CD14-positive monocyte (primary cell): ENCODE measurements at regions not wholly inside any gene's neighbourhood (a gene's known extent, or its start where the extent isn't known, plus 50 kb on each side); places are given as distances from the start of the nearest gene placed in this dataset.

Experiments used
- DNase-seq, 3 donors: peaks; one replicate each; pipeline ENCODE4 v3.0.0-alpha.2; 2011 to 2022
- H2AFZ ChIP-seq: 2 replicates; pipeline ENCODE4 v1.6.0; 2012; ENCODE audit warnings: mild to moderate bottlenecking, low read depth, low read length, inconsistent platforms; ENCODE audit not compliant: insufficient read depth, poor library complexity, severe bottlenecking
- H3K27ac ChIP-seq, 2 donors: 1 replicate in 1 of 2; 2 replicates in 1 of 2; pipeline ENCODE4 v1.5.1; 2012 to 2013; ENCODE audit warnings: low read length in 2 of 2, control low read depth in 1 of 2, inconsistent platforms in 1 of 2, low read depth in 1 of 2, mild to moderate bottlenecking in 1 of 2
- H3K27me3 ChIP-seq, 2 donors: one replicate each; pipeline versions ENCODE4 v1.6.0 to v1.6.1; 2011 to 2013; ENCODE audit warnings: low read length in 2 of 2; ENCODE audit not compliant: control insufficient read depth in 2 of 2, insufficient read depth in 2 of 2
- H3K36me3 ChIP-seq, 2 donors: replicated peaks in 1 of 2; 1 replicate in 1 of 2; 2 replicates in 1 of 2; pipeline versions ENCODE4 v1.5.1 to v1.6.1; 2012 to 2013; ENCODE audit warnings: low read length in 2 of 2, control low read depth in 1 of 2, inconsistent platforms in 1 of 2, mild to moderate bottlenecking in 1 of 2; ENCODE audit not compliant: insufficient read depth in 2 of 2, control insufficient read depth in 1 of 2
- H3K4me1 ChIP-seq, 2 donors: 1 replicate in 1 of 2; 2 replicates in 1 of 2; pipeline versions ENCODE4 v1.5.1 to v1.6.1; 2012 to 2013; ENCODE audit warnings: low read length in 2 of 2, control low read depth in 1 of 2, inconsistent platforms in 1 of 2, mild to moderate bottlenecking in 1 of 2, moderate library complexity in 1 of 2; ENCODE audit not compliant: insufficient read depth in 2 of 2, control insufficient read depth in 1 of 2
- H3K4me2 ChIP-seq: replicated peaks from 2 replicates; pipeline ENCODE3; 2012; ENCODE audit warnings: low read length, moderate library complexity, mild to moderate bottlenecking; ENCODE audit not compliant: poor library complexity, severe bottlenecking; ENCODE audit errors: extremely low read depth
- H3K4me3 ChIP-seq, 3 experiments: fragments of 200-600 bp in 1 of 3; sonication (generic) in 1 of 3; replicated peaks in 1 of 3; 1 replicate in 2 of 3; 2 replicates in 1 of 3; pipeline ENCODE4 v1.5.1; 2011 to 2013; ENCODE audit warnings: low read length in 3 of 3, mild to moderate bottlenecking in 3 of 3, control low read depth in 2 of 3, low read depth in 2 of 3, inconsistent platforms in 1 of 3, moderate library complexity in 1 of 3
- H3K79me2 ChIP-seq: 2 replicates; pipeline ENCODE4 v1.6.0; 2012; ENCODE audit warnings: mild to moderate bottlenecking, control low read depth, inconsistent platforms, low read length, moderate library complexity; ENCODE audit not compliant: insufficient read depth
- H3K9ac ChIP-seq: 2 replicates; pipeline ENCODE4 v1.6.0; 2017; ENCODE audit warnings: low read length, mild to moderate bottlenecking; ENCODE audit not compliant: insufficient read depth, poor library complexity, severe bottlenecking
- H3K9me3 ChIP-seq, 2 donors: replicated peaks in 1 of 2; 1 replicate in 1 of 2; 2 replicates in 1 of 2; pipeline versions ENCODE4 v1.5.1 to v1.6.1; 2012 to 2013; ENCODE audit warnings: low read length in 2 of 2, control low read depth in 1 of 2; ENCODE audit not compliant: control insufficient read depth in 1 of 2, insufficient read depth in 1 of 2
- H4K20me1 ChIP-seq: 2 replicates; pipeline ENCODE4 v1.6.0; 2012; ENCODE audit warnings: mild to moderate bottlenecking, low read length, control low read depth, moderate library complexity; ENCODE audit not compliant: insufficient read depth
- H3K27ac Mint-ChIP-seq, 7 donors: one replicate each; pipeline ENCODE4 v1.8.0; 2020; ENCODE audit warnings: mild to moderate bottlenecking in 7 of 7, mixed read lengths in 7 of 7, moderate library complexity in 6 of 7, inconsistent platforms in 2 of 7
- H3K27me3 Mint-ChIP-seq, 3 donors: one replicate each; pipeline ENCODE4 v1.8.0; 2021 to 2022; ENCODE audit warnings: low read depth in 3 of 3, mild to moderate bottlenecking in 3 of 3, mixed read lengths in 3 of 3, moderate library complexity in 3 of 3, inconsistent platforms in 1 of 3
- H3K36me3 Mint-ChIP-seq, 2 donors: one replicate each; pipeline ENCODE4 v1.8.0; 2020; ENCODE audit warnings: mixed read lengths in 2 of 2, inconsistent platforms in 1 of 2, mild to moderate bottlenecking in 1 of 2
- H3K4me1 Mint-ChIP-seq: one replicate; pipeline ENCODE4 v1.8.0; 2020; ENCODE audit warnings: mild to moderate bottlenecking, mixed read lengths
- H3K4me3 Mint-ChIP-seq, 2 donors: one replicate each; pipeline ENCODE4 v1.8.0; 2020; ENCODE audit warnings: mild to moderate bottlenecking in 2 of 2, mixed read lengths in 2 of 2, moderate library complexity in 1 of 2
- H3K9me3 Mint-ChIP-seq, 7 donors: one replicate each; pipeline ENCODE4 v1.8.0; 2020 to 2022; ENCODE audit warnings: mixed read lengths in 7 of 7, mild to moderate bottlenecking in 6 of 7, moderate library complexity in 6 of 7, inconsistent platforms in 2 of 7
- CTCF ChIP-seq: fragments of 200-600 bp; IDR thresholded peaks from one replicate; pipeline ENCODE4 v1.8.0; 2022; ENCODE audit warnings: antibody characterized with exemption, mild to moderate bottlenecking
- WGBS: methylation state at CpG from one replicate; pipeline ENCODE4 v1.1.5; 2013; ENCODE audit warnings: missing lambda C conversion rate; ENCODE audit not compliant: insufficient coverage; 5-methylcytosine and 5-hydroxymethylcytosine counted together
- intact Hi-C, 2 donors: fragments of 100-400 bp; cut with micrococcal nuclease; formaldehyde crosslinking; loops; one replicate each; pipeline versions ENCODE4 v1.15.0 to v1.15.1; 2023

DNA sequence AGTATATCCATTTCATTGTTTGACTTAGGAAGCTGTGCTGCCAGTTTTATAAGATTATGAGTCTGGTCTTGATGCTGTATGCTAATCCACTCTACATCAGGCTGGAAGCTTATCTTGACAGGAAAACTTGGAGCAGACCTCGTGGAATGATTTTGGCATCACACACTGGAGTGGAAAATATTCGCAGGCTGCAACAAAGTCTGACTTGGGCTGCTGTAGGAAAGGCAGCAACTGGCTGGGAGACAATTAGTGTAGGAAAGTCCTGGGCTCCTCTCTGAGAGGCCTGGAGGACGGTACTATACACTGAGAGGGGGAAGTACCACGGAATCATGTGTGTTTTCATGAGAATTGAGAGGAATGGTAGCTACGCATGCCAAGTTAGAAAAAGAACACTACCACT is 383.7 kb downstream of the ETNK1 start:
- no peaks in the 10 kb centered on the region for H3K4me1 Mint-ChIP-seq
- no peak overlapping the region for H3K4me3 Mint-ChIP-seq
- intact Hi-C loops: no loop called here
- Histone ChIP-seq H3K4me3 (no peak overlapping the region), H3K27ac (no peak overlapping the region), H4K20me1 (no peaks in the 10 kb centered on the region), H3K4me1 (no peaks in the 10 kb centered on the region), H3K9me3 (peaks cover 0 to 4% of the 10 kb centered on the region in 2 donors), H3K36me3 (no peaks in the 10 kb centered on the region), H3K79me2 (no peaks in the 10 kb centered on the region), H3K27me3 (no peaks in the 10 kb centered on the region), H3K4me2 (no peak overlapping the region), H3K9ac (no peak overlapping the region), H2AFZ (no peak overlapping the region)
- 93% methylated on average over 5 of the region's 5 CpGs for WGBS
- H3K27ac Mint-ChIP-seq: no peak overlapping the region
- DNase-seq: no peak
- H3K9me3 Mint-ChIP-seq: peaks cover 0 to 12% (median 3%) of the 10 kb centered on the region in 7 donors
- H3K27me3 Mint-ChIP-seq: no peaks in the 10 kb centered on the region
- no peak for TF ChIP-seq CTCF
- no peaks in the 10 kb centered on the region for H3K36me3 Mint-ChIP-seq

- H3K9me3 ChIP-seq: no peaks in the 10 kb centered on the region
- no peak overlapping the region for H2AFZ ChIP-seq
- no peak overlapping the region for H3K4me3 Mint-ChIP-seq
- no peak overlapping the region for H3K4me2 ChIP-seq
- no peaks in the 10 kb centered on the region for H4K20me1 ChIP-seq
- H3K4me1 Mint-ChIP-seq: no peaks in the 10 kb centered on the region
- no peak overlapping the region for H3K27ac ChIP-seq
- TF ChIP-seq CTCF: no peak
- no peaks in the 10 kb centered on the region for H3K79me2 ChIP-seq
- H3K4me3 ChIP-seq: no peak overlapping the region
- H3K27me3 ChIP-seq: no peaks in the 10 kb centered on the region
- H3K36me3 ChIP-seq: no peaks in the 10 kb centered on the region
- no peak overlapping the region for H3K27ac Mint-ChIP-seq
- peaks cover 0 to 5% (median 2%) of the 10 kb centered on the region in 7 donors for H3K9me3 Mint-ChIP-seq
- no peaks in the 10 kb centered on the region for H3K27me3 Mint-ChIP-seq
- no peaks in the 10 kb centered on the region for H3K36me3 Mint-ChIP-seq
- no peaks in the 10 kb centered on the region for H3K4me1 ChIP-seq
- no peak overlapping the region for H3K9ac ChIP-seq
- DNase-seq: no peak
- intact Hi-C loops: no loop called here
Observed at GRCh38 chr12:23014749-23015148, 389.8 kb downstream of the ETNK1 start.
